ENCODE measurements at regions not wholly inside any gene's neighbourhood (a gene's known extent, or its start where the extent isn't known, plus 50 kb on each side); places are given as distances from the start of the nearest gene placed in this dataset.

- Histone ChIP-seq H3K4me2 (ENCODE audit: control insufficient read depth, insufficient read depth) (no peak overlapping the region), H3K79me2 (ENCODE audit: control insufficient read depth, insufficient read depth, low read length) (no peaks in the 10 kb centered on the region), H3K9ac (ENCODE audit: control insufficient read depth, insufficient read depth, low read length) (no peak overlapping the region), H3K36me3 (ENCODE audit: control insufficient read depth in 2 of 2, insufficient read depth in 2 of 2, low read length in 1 of 2) (no peaks in the 10 kb centered on the region), H3K9me3 (replicated peaks; ENCODE audit: control insufficient read depth, insufficient read depth, low read length) (no peaks in the 10 kb centered on the region), H3K4me1 (ENCODE audit: control insufficient read depth, insufficient read depth, low read length) (no peaks in the 10 kb centered on the region), H2AFZ (ENCODE audit: control insufficient read depth, low read depth, low read length) (no peak overlapping the region), H3K27ac (ENCODE audit: control insufficient read depth, insufficient read depth) (no peak overlapping the region), H3K4me3 (no peak overlapping the region), H4K20me1 (ENCODE audit: control insufficient read depth, insufficient read depth) (no peaks in the 10 kb centered on the region), H3K27me3 (replicated peaks in 1 of 2; ENCODE audit: control insufficient read depth in 2 of 2, insufficient read depth in 2 of 2, low read length in 1 of 2) (no peaks in the 10 kb centered on the region; a peak in 2 of 4 replicates)
- 24% methylated on average over 6 of the region's 6 CpGs for WGBS (ENCODE audit: insufficient coverage, insufficient replicate concordance, low lambda C conversion rate, missing lambda C conversion rate)
- DNase-seq (ENCODE audit: low read depth, low spot score) (no peak), ATAC-seq (no peak), FAIRE-seq (no peak)
- in situ Hi-C loops (cut with MboI) = no loop called here
- SMC1A ChIA-PET (ENCODE audit: uncharacterized antibody, unreplicated experiment) = no interaction called here
- intact Hi-C loops (cut with micrococcal nuclease; ENCODE audit: unreplicated experiment) = no loop called here
- CTCF ChIA-PET = no interaction called here
- no TSS peak for BruUV-seq (replicated peaks)
- POLR2A ChIA-PET = no interaction called here
- TF ChIP-seq CBX5 (IDR thresholded peaks at IDR 0.05; ENCODE audit: low read depth) (no peak), ZBTB40 (IDR thresholded peaks at IDR 0.05; ENCODE audit: borderline replicate concordance) (no peak), POLR2A (IDR thresholded peaks at IDR 0.05; ENCODE audit: low read depth, low read length) (no peak), PBX3 (IDR thresholded peaks at IDR 0.05; ENCODE audit: insufficient replicate concordance, low read depth, low read length) (no peak), PRDM15 (CRISPR knock-in tag; IDR thresholded peaks at IDR 0.05) (no peak), ZNF622 (IDR thresholded peaks at IDR 0.05) (no peak), HDAC6 (IDR thresholded peaks at IDR 0.05; ENCODE audit: unreplicated experiment) (no peak), USF2 (IDR thresholded peaks at IDR 0.05; ENCODE audit: borderline replicate concordance, low read depth, low read length) (no peak), MAX (IDR thresholded peaks at IDR 0.05; ENCODE audit: low read depth, low read length) (no peak)
- RAD21 ChIA-PET (ENCODE audit: unreplicated experiment) = no interaction called here
Observed at GRCh38 chr4:159508917-159509500, 406.1 kb downstream of the RAPGEF2 start.
